HCEC 1CT (cell line): ENCODE measurements at regions not wholly inside any gene's neighbourhood (a gene's known extent, or its start where the extent isn't known, plus 50 kb on each side); places are given as distances from the start of the nearest gene placed in this dataset.
"Not testable (repeated sequence)": the region's sequence is repeated elsewhere in the genome, so short reads cannot be mapped to it uniquely, and the experiment has no call there.

Source experiments
- DNase-seq: peaks from one replicate; pipeline ENCODE4 v3.0.0-alpha.2; 2017

DNA sequence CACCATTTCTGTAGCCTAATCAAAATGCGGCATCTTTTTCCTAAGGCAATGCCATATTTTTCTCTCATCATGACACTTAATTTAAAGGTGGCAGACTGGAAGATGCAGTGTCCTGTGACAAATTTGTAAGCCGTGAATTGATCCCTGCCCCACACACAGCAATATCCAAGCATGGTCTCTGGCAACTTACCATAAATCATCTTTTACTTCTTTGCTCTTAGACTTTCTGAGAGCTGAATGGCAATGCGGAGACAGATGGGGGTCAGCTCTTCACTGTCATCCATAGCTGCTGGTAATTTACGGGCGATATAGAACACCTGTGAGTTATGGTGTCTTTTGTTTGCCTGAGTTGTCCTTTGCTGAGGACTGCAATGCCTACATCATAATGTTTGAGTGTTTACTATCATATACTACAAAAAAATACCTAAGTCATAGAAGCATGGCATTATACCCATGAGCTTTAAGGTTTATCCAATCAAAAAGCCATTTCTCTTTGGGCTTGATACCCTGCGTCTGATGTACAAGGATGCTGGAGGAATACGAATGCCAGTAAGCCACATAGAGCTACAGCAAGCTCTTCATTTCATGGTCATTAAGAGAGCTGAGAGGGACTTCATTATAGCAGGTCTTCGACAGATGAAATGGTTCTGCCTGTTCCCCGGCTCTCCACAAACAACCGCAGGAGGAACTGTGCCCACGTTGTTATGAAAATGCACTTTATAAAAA lies 148.1 kb downstream of the TRIML1 start:
- DNase-seq = no peak

DNA sequence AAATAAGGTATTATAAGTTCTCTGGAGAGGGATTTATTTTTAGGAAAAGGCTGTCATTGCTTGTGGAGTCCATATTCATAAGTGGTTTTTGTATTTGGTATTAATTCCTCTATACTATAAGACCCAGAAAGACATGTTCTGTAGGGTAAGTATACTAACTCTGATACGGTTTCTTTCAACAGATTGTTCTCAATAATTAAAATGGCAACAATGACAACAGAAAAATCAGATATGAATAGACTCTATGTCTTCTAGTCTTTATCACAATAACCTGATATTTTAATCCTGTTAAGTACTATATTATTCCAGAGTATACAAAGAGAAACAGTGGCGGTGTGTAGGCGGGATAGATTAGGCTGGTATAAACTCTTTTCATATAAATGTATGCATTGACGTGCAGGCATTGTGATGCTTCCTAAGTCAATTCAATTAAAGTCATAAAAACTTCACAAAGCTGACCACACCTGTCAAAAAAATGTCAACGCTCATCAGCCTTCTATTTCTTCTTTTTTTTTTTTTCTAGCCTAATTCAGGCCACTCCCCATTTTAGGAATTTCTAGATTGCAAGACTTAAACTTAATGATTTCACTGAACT lies 150.4 kb downstream of the TRIML1 start:
- DNase-seq = no peak

DNA sequence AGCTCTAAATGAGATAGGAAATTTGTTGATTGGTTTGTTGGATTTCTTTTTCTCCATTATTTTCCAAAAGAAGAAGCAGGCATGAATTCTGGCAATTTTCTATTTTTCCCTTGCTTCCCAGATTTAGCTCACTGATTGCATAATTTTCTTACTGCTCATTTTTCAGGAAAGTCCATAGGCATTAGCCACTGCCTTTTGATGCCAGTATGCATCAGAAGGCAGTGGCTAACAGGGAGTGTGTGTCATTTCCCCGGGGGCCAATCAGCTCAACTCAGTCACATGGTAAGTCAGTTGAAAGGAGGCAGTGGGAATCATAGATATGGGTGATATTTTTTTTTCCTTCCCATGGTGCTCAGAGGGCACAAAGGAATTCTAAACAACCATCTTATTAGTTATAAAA lies 156.7 kb downstream of the TRIML1 start:
- peak; percentile 34 for DNase-seq

DNA sequence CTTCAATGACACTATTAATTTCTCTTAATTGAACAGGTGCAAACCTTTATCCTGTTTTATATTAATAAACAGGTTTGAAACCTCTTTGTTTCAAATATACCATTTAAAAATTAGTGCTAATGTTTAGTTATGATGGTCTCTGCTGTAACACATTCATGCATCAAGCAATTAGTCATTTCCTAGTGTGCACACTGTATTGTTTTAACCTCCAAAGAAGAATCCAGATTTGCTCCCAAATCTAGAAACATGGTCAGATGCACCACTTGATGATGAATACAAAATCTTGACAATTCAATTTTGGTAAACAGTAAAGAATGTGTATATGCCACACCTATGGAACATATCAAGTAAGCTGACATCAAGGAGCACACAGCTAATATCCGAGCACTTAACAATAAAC lies 157.1 kb downstream of the TRIML1 start:
- peak; percentile 25 for DNase-seq

DNA sequence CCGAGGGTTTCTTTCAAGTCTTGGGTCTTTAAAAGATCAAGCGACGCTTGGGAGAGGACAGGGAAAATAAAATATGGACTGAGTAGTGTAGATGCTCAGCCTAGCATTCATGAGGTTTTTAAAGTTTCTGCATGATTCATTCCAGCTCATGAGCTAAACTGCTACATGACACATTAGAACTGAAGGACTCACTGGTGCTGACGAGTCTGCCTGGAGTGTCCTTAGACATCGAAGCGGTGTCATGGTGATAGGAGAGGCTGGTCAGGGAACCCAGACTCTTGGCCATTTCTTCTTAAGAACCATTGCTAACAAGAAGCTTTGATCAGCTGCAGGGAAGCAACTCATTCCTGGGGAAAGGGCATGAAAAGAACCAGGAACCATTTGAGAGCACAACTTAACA lies 158.6 kb downstream of the TRIML1 start:
- peak; percentile 44 for DNase-seq

DNA sequence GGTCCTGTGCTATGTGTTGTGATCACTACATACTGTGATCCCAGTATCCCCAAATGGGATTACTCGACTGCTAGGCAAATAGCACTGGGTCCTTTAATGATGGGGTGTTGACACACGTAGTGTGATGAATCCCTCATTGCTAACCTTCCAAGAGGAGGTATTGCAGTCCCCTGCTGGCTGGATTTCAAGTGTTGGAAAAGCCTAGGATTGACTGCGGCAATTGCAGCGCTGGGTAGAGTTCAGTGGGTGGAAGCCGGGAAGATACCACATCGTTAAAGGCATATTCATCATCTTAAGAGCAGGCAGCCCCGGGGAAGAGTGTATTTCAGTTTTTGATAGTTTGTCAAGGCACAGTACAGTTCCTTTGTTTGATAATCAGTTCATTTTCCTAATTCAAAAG lies 159.9 kb downstream of the TRIML1 start:
- DNase-seq = peak; percentile 16

DNA sequence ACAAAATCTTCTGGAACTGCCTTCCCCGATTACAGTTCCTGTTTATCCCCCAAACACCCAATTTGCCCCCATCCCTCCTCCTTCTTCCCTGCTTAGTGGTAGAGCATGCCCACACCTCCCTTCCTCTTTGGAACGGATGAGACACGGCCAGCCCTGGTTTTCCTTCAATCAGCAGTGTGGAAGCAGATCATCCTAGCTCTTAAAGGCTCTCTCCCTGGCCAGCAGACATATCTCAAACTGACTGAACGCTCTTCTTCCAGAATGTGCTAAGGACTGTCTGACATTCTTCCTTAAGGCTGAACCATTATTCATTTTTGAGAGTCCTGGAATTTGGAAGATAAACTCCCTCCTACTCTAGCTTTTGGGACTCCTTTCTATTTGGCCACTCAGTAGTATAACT lies 161.1 kb downstream of the TRIML1 start:
- DNase-seq = no peak

DNA sequence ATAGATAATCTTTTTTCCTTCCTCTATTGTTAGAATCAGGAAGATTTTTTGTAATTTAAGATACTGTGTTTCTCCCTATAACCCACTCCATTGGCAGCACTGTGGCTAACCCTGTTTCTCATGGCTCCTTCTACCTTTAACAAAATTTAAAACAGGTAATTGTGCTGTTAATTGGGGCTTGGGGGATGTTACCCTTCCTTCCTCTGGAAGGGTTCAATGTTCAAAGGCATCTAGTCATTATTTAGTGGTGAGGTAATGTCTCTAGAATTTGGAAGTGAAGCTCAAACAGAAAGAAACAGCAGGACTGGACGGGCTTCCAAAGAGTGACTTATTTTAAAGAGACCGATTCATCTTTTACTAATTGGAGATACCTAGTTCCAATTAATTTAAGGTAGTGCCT lies 166.4 kb downstream of the TRIML1 start:
- DNase-seq = no peak

DNA sequence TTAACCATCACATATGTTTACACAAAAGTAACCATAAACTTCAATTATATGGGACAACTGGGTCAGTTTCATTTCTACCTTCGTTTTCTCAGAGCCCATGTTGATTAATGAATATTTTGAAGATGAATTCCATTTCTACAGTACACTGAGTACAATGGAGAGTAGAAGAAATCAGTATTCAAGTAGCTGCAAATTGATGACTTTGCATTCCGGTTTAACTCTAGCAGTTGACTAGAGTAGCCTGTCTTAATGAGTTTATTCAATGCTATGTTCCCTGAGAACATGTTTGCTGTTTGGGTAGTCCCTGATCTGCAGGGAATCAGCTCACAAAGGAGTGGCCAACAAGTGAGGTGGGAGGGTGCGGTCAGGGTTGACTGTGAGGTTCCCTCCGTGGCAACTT lies 168.3 kb downstream of the TRIML1 start:
- no peak for DNase-seq

DNA sequence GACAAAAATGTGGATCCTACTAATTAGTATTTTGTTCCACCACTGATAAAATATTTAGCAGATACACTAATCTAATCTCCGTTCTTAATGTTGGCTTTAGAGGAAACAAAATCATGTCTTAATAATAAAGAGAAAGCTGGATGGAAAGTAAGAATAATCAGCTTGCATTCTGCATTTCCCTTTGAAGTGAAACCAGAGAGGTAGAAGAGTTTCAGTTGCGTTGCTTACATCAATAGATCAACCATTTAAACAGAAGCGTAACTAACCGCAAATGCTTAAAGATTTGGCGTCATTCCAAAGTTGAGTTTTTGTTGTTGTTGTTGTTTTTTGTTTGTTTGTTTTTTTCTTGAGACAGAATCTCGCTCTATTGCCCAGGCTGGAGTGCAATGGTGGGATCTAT lies 168.9 kb downstream of the TRIML1 start:
- DNase-seq = no peak

DNA sequence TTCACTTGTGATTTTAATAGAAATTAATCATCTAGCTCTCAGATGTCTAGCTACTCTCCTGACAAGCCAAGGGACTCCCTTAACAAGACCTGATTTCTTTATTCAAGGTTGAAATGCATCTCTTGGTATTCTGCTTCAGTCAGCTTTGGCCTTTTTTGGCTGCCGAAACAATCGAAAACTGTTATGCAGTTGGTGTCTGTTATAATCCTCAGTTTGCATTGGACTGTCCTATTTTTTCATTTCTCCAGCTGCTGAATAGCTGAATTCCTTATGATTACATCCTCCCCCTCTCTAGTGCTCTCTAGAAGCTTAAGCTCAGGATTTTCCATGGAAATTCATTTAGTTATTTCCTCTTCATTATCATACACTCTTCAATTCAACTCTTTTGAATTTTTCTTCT lies 177.2 kb downstream of the TRIML1 start:
- DNase-seq = no peak

DNA sequence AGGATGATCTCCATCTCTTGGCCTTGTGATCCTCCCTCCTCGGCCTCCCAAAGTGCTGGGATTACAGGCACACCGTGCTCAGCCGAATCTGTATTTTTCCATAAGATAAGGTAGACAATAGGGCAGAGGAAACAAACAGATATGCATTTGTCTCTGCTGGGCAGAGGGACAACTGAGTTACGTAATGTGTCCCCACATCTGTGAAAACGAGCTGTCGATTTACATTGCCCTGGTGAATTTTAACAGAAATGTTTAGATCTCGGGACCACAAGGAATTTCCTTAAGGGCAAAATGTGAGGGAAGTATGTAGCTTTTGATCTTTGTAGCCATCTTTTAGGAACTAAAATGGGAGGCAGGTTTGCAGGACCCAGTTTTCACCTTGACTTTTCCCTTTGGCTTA lies 189.7 kb downstream of the TRIML1 start:
- no peak for DNase-seq

DNA sequence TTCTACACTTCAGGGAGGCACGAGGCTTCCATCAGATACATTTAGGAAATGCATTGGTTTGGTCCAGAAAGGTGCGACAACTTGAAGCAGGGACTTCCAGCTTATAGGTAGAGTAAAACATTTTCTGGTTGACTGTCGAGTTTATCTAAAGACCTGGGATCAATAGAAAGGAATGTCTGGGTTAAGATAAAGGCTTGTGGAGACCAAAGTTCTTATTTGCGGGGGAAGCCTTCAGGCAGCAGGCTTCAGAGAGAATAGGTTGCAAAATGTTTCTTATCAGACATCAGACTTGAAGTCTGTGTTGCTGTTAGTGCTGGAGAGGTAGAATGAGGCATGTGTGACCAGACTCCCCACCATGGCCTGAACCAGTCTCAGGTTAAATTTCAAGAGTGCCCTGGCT lies 190.3 kb downstream of the TRIML1 start:
- DNase-seq = no peak

DNA sequence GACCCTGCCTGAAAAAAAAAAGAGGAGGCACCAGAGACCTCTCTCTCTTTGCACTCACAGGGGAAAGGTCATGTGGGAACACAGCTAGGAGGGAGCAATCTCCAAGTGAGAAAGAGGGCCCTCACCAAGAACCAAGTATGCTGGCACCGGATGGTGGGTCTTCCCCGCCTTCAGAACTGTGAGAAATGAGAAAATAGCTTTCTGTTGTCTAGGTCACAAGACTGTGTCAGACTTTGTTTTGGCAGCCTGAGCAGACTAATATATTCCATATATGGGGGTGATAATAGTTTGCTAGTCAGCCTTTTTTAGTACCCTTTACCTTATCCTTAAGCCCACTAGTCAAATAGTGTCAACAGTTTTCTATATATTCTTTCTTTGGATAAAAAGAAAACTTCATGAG lies 193.0 kb downstream of the TRIML1 start:
- DNase-seq = no peak

DNA sequence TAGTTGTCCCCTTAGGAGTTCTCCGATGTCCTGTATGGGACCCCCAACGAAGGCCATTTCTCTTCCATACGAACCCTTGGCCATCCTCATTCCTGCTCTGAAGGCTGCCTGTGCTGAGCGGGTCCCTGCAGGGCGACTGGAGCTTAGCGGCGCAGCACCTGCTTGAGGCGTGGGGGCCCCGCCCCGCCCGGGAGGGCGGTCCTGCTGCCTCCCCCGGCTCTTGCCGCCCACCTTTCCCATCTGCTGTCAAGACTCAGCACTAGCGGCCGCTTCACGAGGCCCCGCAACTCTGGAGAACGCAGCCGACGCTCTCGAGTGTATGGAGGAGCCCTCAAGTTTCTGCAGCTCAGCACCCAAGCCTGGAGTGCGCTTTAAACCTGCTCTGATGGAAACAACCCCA lies 197.7 kb downstream of the TRIML1 start:
- no peak for DNase-seq

DNA sequence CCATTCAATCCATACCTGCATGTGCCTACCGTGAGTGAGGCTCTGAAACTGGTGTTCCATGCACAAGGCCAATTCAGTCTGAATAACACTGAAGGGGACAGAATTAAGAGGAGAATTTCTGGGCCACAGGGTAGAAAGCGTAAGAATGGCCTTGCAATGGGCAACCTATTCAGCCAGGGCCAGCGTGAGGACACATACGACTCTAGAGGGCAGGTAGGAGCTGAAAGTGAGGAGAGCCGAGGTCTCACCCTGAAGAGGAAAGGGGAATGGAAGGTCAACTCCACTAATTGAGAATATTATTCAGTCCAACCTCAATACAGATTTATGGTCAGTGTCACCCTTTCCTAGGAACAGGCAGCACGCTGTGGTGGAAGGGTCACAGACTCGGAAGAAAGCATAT lies 202.2 kb downstream of the TRIML1 start:
- DNase-seq = no peak

DNA sequence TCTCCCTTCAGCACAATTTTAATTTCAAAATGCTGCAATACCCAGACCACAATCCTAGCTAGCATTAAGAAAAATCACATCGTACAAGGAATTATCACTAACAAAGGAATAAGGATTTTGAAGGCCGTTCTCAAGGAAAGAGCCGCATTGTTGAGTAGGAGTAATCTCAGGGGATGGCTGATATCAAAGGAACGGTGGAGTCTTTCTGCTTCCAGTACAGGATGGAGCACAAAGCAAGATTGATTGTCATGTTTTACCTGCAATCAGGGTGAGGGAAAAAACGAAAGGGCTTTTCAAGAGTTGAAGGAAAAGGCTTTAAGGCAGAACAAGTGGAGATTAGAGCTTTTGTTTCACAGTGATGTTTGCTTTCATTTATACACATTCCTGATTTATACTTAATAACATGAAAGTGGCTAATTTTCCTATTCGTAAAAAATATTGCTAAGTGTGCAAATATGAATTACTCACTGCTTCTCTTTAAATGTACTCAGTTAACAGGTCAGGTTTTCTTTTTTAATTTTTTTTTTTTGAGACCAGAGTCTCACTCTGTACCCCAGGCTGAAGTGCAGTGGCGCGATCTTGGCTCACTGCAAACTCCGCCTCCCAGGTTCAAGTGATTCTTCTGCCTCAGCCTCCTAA lies 207.0 kb downstream of the TRIML1 start:
- no peak for DNase-seq

DNA sequence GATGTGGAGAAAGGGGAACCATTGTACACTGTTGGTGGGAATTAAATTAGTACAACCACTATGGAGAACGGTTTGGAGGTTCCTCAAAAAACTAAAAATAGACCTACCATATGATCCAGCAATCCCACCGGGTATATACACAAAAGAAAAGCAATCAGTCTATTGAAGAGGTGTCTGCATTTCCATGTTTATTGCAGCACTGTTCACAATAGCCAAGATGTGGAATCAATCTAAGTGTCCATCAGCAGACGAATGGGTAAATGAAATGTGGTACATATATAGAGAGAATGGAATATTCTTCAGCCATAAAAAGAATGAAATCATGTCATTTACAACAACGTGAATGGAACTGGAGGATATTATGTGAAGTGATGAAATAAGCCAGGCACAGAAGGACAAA lies 208.1 kb downstream of the TRIML1 start:
- DNase-seq = no peak

DNA sequence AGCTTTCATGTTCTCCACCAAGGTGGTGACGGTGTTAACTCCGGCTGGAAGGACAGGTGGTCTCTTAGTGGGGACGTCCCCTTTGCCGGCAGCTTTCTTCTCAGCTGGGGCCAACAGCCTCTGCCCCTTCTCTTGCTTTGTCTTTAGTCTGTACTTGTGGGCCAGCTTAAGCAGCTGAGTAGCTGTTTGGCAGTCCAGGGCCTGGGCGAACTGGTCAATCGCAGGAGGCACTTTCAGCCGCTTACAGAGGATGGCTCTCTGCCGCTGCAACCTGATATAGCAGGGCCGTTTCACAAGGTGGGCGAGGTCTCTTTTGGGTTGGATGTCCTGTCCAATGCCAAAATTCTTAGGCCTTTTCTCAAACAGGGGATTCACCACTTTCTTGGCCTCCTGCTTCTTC lies 210.3 kb downstream of the TRIML1 start:
- DNase-seq = not testable (repeated sequence)

DNA sequence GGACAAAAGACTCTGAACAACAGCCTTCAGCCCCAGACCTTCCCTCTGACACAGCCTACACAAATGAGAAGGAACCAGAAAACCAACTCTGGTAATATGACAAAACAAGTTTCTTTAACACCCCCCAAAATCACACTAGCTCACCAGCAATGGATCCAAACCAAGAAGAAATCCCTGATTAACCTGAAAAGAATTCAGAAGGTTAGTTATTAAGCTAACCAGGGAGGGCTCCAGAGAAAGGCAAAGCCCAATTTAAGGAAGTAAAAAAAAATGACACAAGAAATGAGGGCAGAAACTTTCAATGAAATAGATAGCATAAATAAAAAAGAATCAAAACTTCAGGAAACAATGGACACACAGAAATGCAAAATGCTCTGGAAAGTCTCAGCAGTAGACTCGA lies 224.0 kb downstream of the TRIML1 start:
- DNase-seq = no peak

DNA sequence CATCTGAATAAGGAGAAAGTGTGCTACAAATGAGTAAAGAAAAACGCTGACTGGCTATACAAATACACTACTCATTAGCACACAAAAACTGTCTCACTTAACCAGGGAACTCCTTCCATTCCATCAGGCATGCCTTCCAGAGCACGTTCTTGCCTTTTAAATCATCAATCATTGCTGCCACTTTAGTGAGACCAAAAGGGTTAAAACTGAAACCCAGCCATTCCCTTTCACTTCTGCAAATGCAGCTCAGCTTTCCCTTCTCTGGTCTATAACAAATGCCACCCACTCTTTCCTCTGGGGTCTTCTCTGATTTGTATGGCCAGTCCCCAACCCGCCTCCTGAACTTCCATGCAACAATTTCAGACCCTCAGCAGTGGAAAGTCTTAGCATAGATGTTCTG lies 231.5 kb downstream of the TRIML1 start:
- no peak for DNase-seq

DNA sequence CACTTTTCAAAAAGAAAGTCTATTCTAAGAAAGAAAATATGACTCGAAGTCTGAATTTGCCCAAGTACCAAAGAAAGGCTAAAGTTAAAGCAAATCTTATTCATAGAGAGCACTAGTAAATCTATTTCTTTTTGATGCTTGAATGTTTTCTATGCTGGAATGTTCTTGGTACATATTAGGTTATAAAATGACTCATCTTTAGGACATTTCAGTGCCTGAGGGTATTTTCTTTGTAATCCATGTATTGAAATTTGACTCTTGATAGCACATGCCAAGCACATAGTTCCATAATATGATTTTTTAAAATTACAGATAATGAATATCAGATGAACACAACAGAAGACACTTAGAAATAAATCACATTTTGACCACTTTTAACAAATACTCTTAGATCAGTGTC lies 232.8 kb downstream of the TRIML1 start:
- peak; percentile 46 for DNase-seq

DNA sequence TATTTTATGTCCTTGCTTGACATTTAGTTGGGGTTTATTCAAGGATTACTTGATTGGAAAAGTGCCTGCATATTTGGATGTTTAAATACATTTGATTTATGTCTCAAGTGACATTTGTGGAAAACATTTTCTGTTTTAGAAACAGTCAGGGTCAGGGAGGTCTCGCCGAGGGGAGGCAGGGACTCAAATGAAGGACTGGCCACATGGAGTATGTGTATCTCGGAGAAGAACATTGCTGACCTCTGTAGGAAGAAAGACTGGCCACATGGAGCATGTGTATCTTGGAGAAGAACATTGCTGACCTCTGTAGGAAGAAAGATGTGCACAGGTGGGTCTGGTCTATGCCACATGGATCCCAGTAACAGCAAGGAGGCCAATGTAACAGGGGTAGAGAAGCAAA lies 233.6 kb downstream of the TRIML1 start:
- DNase-seq = peak; percentile 58

DNA sequence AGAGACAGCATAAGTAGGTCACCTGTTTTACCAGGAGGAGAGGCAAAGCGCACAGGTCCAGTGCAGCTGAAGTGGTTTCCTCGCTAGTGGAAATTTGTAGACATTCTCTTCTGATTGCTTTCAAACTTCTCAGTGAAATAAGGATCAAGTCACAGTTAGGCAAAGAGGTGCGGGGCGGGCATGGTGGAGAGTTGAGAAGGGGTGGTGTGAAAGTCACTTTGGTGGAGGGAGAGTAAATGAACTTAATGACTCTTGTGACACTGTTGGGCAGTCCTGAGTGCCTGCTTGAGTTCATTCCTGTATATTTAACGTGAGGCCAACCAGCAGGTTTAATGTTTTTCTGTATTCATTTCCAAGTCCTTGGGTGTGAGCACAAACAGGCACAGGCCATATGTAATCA lies 235.6 kb downstream of the TRIML1 start:
- no peak for DNase-seq

DNA sequence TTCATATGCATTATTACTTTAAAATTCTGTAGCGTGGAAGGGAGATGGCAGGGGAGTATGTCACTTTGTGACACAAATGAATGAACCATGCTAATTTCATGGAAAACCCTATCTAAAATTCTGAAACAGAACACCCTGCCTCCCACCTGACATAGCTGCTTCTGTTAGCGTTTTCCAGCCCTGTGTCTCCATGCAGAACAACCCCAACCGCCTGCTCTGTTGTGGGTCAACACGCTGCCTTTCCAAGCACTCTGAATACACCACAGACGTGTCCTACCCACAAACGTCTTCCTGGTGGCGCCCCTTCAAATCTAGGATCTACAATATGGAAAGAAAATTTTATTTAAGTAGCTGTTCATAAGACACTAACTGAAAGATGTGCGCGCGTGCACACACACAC lies 238.6 kb downstream of the TRIML1 start:
- DNase-seq = no peak
